D721Med (cell line): ENCODE measurements at regions not wholly inside any gene's neighbourhood (a gene's known extent, or its start where the extent isn't known, plus 50 kb on each side); places are given as distances from the start of the nearest gene placed in this dataset.

Source experiments
- DNase-seq: peaks from one replicate; pipeline ENCODE4 v3.0.0; 2011; ENCODE audit warnings: low spot score; ENCODE audit not compliant: insufficient read length
- FAIRE-seq: peaks from 2 replicates; lab custom pipeline; 2011; peaks lifted over from hg19 to GRCh38; lab: Jason Lieb, UNC
- CTCF ChIP-seq: IDR thresholded peaks from 2 replicates; pipeline ENCODE4 v1.5.1; 2012; ENCODE audit warnings: mild to moderate bottlenecking, control low read depth; ENCODE audit not compliant: insufficient read depth; ENCODE audit errors: missing control alignments

- FAIRE-seq (no peak), DNase-seq (no peak)
- TF ChIP-seq CTCF: no peak
These were observed 119.1 kb upstream of the COL5A1 start for GRCh38 chr9:134522502-134522848.

GRCh38 chr9:134522976-134523375 is 118.6 kb upstream of the COL5A1 start:
- DNase-seq (no peak), FAIRE-seq (no peak)
- TF ChIP-seq CTCF: no peak

GRCh38 chr9:134525070-134525815 is 116.4 kb upstream of the COL5A1 start:
- TF ChIP-seq CTCF: no peak
- no peak for FAIRE-seq
- DNase-seq: no peak

- DNase-seq (no peak), FAIRE-seq (no peak)
- TF ChIP-seq CTCF: no peak
These were observed 115.6 kb upstream of the COL5A1 start for GRCh38 chr9:134525841-134526583.

GRCh38 chr9:134526584-134527477 is 114.8 kb upstream of the COL5A1 start:
- DNase-seq: no peak
- no peak for FAIRE-seq

GRCh38 chr9:134530724-134531123 is 110.9 kb upstream of the COL5A1 start:
- no peak for TF ChIP-seq CTCF
- no peak for DNase-seq
- no peak for FAIRE-seq

More at GRCh38 chr9:134526584-134527477, 114.8 kb upstream of the COL5A1 start:
- TF ChIP-seq CTCF: no peak
